PC-3 (cell line): ENCODE measurements at regions not wholly inside any gene's neighbourhood (a gene's known extent, or its start where the extent isn't known, plus 50 kb on each side); places are given as distances from the start of the nearest gene placed in this dataset.

Source experiments
- ATAC-seq: fragments of 200-7000 bp; cut with Tn5 transposase; 2 replicates; pipeline ENCODE4 v1.9.1; 2020; ENCODE audit warnings: mild to moderate bottlenecking, moderate library complexity
- BruUV-seq: library from RNA; stranded (reverse); fragments of 400-500 nt; replicated peaks from 2 replicates; lab custom pipeline; 2021; lab: Mats Ljungman, UMichigan
- CTCF ChIA-PET: fragments of 300-600 bp; sonication (Branson Sonifier 250); formaldehyde crosslinking; loops from one replicate; lab custom pipeline; 2022; ENCODE audit warnings: antibody characterized with exemption; lab: Charles Lee
- POLR2A ChIA-PET: fragments of 300-600 bp; sonication (Branson Sonifier 250); formaldehyde crosslinking; loops from one replicate; lab custom pipeline; 2022; ENCODE audit warnings: antibody characterized with exemption; ENCODE audit not compliant: unreplicated experiment; lab: Charles Lee
- DNase-seq: peaks from one replicate; pipeline ENCODE4 v3.0.0-alpha.2; 2015
- H2AFZ ChIP-seq: fragments of 300-600 bp; sonication (generic); 2 replicates; pipeline ENCODE4 v1.6.0; 2016; ENCODE audit warnings: antibody characterized with exemption, low read length
- H3F3A ChIP-seq: fragments of 300-600 bp; sonication (generic); one replicate; pipeline ENCODE4 v1.6.0; 2017; ENCODE audit warnings: antibody characterized with exemption, low read length, control low read depth, mild to moderate bottlenecking; ENCODE audit not compliant: unreplicated experiment
- H3K27ac ChIP-seq: fragments of 300-600 bp; sonication (generic); 2 replicates; pipeline ENCODE4 v1.5.1; 2016; ENCODE audit warnings: mild to moderate bottlenecking, low read length
- H3K27me3 ChIP-seq: fragments of 300-600 bp; sonication (generic); 2 replicates; pipeline ENCODE4 v1.6.1; 2016; ENCODE audit warnings: low read length, mixed read lengths
- H3K36me3 ChIP-seq: fragments of 300-600 bp; sonication (generic); 2 replicates; pipeline ENCODE4 v1.6.1; 2016; ENCODE audit warnings: low read depth, mixed run types, low read length, mixed read lengths
- H3K4me1 ChIP-seq: fragments of 300-600 bp; sonication (generic); 2 replicates; pipeline ENCODE4 v1.5.1; 2016; ENCODE audit warnings: low read length; ENCODE audit not compliant: insufficient read depth
- H3K4me2 ChIP-seq: fragments of 300-600 bp; sonication (generic); 2 replicates; pipeline ENCODE4 v1.6.0; 2016; ENCODE audit warnings: low read length
- H3K4me3 ChIP-seq: fragments of 300-600 bp; sonication (generic); 2 replicates; pipeline ENCODE4 v1.5.1; 2016; ENCODE audit warnings: mild to moderate bottlenecking, low read length, mixed read lengths
- H3K79me2 ChIP-seq: fragments of 300-600 bp; sonication (generic); 2 replicates; pipeline ENCODE4 v1.6.1; 2017; ENCODE audit warnings: low read length, mixed read lengths
- H3K9ac ChIP-seq: fragments of 300-600 bp; sonication (generic); 2 replicates; pipeline ENCODE4 v1.6.0; 2016; ENCODE audit warnings: mild to moderate bottlenecking, low read length
- H3K9me2 ChIP-seq: fragments of 300-600 bp; sonication (generic); replicated peaks from 2 replicates; pipeline ENCODE4 v1.6.1; 2016; ENCODE audit warnings: mixed run types, low read length, mixed read lengths
- H3K9me3 ChIP-seq: fragments of 300-600 bp; sonication (generic); 2 replicates; pipeline ENCODE4 v1.6.1; 2016; ENCODE audit warnings: low read length, mixed read lengths
- H4K20me1 ChIP-seq: fragments of 300-600 bp; sonication (generic); 2 replicates; pipeline ENCODE4 v1.6.1; 2016; ENCODE audit warnings: low read length, mixed read lengths
- EZH2 ChIP-seq: fragments of 300-600 bp; sonication (generic); IDR thresholded peaks from one replicate; pipeline ENCODE4 v1.6.1; 2017; ENCODE audit warnings: antibody characterized with exemption, mild to moderate bottlenecking, low read length; ENCODE audit not compliant: unreplicated experiment
- EZH2phosphoT487 ChIP-seq: fragments of 300-600 bp; sonication (generic); IDR thresholded peaks from 2 replicates; pipeline ENCODE4 v1.6.1; 2018; ENCODE audit warnings: mild to moderate bottlenecking, antibody characterized with exemption, low read length, borderline replicate concordance
- intact Hi-C: fragments of 100-400 bp; cut with micrococcal nuclease; formaldehyde crosslinking; loops from 2 replicates; pipeline ENCODE4 v1.9.0; 2023
- TF ChIP-seq, protein P1 (sequence below): fragments of 300-600 bp; sonication (generic); conservative IDR thresholded peaks from 2 replicates; pipeline ENCODE4 v1.5.1; 2017; ENCODE audit warnings: antibody characterized with exemption, low read depth, mild to moderate bottlenecking, low read length

GRCh38 chr4:169906821-169907220 lies 119.4 kb downstream of the MFAP3L start:
- Histone ChIP-seq H4K20me1 (no peaks in the 10 kb centered on the region), H3K36me3 (no peaks in the 10 kb centered on the region), H3K27me3 (peaks cover 26% of the 10 kb centered on the region), H2AFZ (no peak overlapping the region), H3F3A (no peaks in the 10 kb centered on the region), H3K9me2 (no peaks in the 10 kb centered on the region), H3K4me1 (no peaks in the 10 kb centered on the region), H3K4me3 (no peak overlapping the region), H3K27ac (no peak overlapping the region), H3K9me3 (no peaks in the 10 kb centered on the region), H3K79me2 (no peaks in the 10 kb centered on the region), H3K9ac (no peak overlapping the region), H3K4me2 (no peak overlapping the region)
- ChIA-PET CTCF (no interaction called here), POLR2A (no interaction called here)
- ATAC-seq (no peak), DNase-seq (no peak)
- TF ChIP-seq, protein P1, sequence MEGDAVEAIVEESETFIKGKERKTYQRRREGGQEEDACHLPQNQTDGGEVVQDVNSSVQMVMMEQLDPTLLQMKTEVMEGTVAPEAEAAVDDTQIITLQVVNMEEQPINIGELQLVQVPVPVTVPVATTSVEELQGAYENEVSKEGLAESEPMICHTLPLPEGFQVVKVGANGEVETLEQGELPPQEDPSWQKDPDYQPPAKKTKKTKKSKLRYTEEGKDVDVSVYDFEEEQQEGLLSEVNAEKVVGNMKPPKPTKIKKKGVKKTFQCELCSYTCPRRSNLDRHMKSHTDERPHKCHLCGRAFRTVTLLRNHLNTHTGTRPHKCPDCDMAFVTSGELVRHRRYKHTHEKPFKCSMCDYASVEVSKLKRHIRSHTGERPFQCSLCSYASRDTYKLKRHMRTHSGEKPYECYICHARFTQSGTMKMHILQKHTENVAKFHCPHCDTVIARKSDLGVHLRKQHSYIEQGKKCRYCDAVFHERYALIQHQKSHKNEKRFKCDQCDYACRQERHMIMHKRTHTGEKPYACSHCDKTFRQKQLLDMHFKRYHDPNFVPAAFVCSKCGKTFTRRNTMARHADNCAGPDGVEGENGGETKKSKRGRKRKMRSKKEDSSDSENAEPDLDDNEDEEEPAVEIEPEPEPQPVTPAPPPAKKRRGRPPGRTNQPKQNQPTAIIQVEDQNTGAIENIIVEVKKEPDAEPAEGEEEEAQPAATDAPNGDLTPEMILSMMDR = no peak
- no peak for TF ChIP-seq EZH2phosphoT487
- no peak for TF ChIP-seq EZH2
- BruUV-seq = no TSS peak
- intact Hi-C loops = no loop called here

DNA sequence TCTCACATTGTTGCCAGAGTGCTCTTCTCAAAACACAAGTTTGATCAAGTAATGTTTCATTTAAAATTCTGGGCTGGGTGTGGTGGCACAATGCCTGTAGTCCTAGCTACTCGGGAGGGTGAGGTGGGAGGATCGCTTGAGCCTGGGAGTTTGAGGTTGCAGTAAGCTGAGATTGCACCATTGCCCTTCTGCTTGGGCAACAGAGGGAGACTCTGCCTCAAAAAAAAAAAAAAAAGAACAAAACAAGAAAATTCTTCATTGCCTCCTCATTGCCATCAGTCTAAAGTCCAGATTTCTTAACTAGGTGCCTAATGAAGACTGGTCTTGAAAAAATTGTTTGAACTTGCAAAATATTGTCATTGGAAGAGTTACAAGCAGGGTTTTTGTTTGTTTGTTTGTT lies 120.1 kb downstream of the MFAP3L start:
- Histone ChIP-seq H3K4me3 (no peak overlapping the region), H3K36me3 (no peaks in the 10 kb centered on the region), H3K9me2 (no peaks in the 10 kb centered on the region), H3K79me2 (no peaks in the 10 kb centered on the region), H3K9me3 (no peaks in the 10 kb centered on the region), H3K4me1 (no peaks in the 10 kb centered on the region), H4K20me1 (no peaks in the 10 kb centered on the region), H3K27ac (no peak overlapping the region), H3K27me3 (peaks cover 26% of the 10 kb centered on the region), H3F3A (no peaks in the 10 kb centered on the region), H2AFZ (no peak overlapping the region), H3K4me2 (no peak overlapping the region), H3K9ac (no peak overlapping the region)
- TF ChIP-seq EZH2phosphoT487 = no peak
- CTCF ChIA-PET = no interaction called here
- POLR2A ChIA-PET = no interaction called here
- no TSS peak for BruUV-seq
- DNase-seq (no peak), ATAC-seq (no peak)
- intact Hi-C loops = no loop called here

DNA sequence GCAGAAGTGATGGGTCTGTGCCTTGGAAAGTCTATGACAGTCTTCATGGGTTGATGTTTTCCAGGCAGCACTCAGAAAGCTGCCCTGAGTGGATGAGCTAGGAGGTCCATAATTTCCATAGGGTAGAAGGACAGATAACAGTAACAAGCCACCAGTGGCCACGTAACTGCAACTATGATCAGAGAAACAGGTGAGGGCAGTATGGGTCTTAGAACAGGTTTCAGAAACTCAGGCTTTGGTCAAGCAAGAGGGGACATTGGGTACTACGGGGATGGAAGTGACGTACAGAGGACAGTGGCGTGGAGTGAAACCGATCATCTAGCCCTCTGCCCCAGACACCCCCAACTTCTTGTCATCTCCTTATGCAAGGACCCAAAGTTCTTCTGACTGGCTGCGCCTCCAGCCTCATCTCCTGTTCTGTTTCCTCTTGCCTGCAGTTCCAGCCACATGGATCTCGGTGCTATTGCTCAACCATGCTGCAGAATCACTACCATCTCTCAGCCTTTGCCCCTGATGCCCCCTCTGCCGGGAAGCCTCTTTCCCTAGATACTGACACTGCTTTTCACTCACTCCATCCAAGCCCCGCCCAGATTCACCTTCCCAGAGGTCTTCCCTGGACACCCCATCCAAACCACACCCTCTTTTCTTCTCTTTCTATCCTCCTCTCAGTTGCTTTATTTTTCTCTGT lies 123.4 kb downstream of the MFAP3L start:
- Histone ChIP-seq H3F3A (no peaks in the 10 kb centered on the region), H3K4me3 (no peak overlapping the region), H2AFZ (no peak overlapping the region), H3K9me3 (no peaks in the 10 kb centered on the region), H3K9ac (no peak overlapping the region), H3K27ac (no peak overlapping the region), H3K9me2 (no peaks in the 10 kb centered on the region), H4K20me1 (no peaks in the 10 kb centered on the region), H3K79me2 (no peaks in the 10 kb centered on the region), H3K4me2 (no peak overlapping the region), H3K27me3 (peaks cover 26% of the 10 kb centered on the region), H3K4me1 (no peaks in the 10 kb centered on the region), H3K36me3 (no peaks in the 10 kb centered on the region)
- ChIA-PET CTCF (no interaction called here), POLR2A (no interaction called here)
- DNase-seq (no peak), ATAC-seq (no peak)
- TF ChIP-seq, protein P1 = no peak
- TF ChIP-seq EZH2 (no peak), EZH2phosphoT487 (no peak)
- BruUV-seq = no TSS peak
- intact Hi-C loops = no loop called here
